A549 (cell line): ENCODE measurements at regions not wholly inside any gene's neighbourhood (a gene's known extent, or its start where the extent isn't known, plus 50 kb on each side); places are given as distances from the start of the nearest gene placed in this dataset.

Source experiments
- ATAC-seq, 2 experiments: fragments of 200-7000 bp in 1 of 2; fragments of >200 bp in 1 of 2; cut with Nextera tagmentation in 1 of 2; cut with Tn5 transposase in 1 of 2; 3 replicates each; pipeline versions ENCODE4 v1.8.0 to v1.9.1; 2018 to 2020; ENCODE audit warnings: mild to moderate bottlenecking in 1 of 2, moderate library complexity in 1 of 2
- CTCF ChIA-PET: fragments of 300-600 bp; sonication (Branson Sonifier 250); formaldehyde crosslinking; extraction: SDS; loops from one replicate; lab custom pipeline; 2021; ENCODE audit warnings: antibody characterized with exemption, inconsistent platforms; lab: Yijun Ruan, JAX
- POLR2A ChIA-PET: fragments of 350-600 bp; formaldehyde crosslinking; extraction: SDS; loops from one replicate; lab custom pipeline; 2021; ENCODE audit warnings: antibody characterized with exemption, inconsistent platforms; lab: Yijun Ruan, JAX
- DNase-seq, 2 experiments: peaks; one replicate each; pipeline versions ENCODE4 v3.0.0 to v3.0.0-alpha.2; 2011 to 2016; ENCODE audit warnings: low read depth in 1 of 2, low spot score in 1 of 2
- FAIRE-seq: peaks from 2 replicates; lab custom pipeline; 2011; peaks lifted over from hg19 to GRCh38; lab: Jason Lieb, UNC
- H3K27ac ChIP-seq, 2 experiments: fragments of >200 bp; sonication (Bioruptor Twin); formaldehyde crosslinking; 3 replicates each; pipeline ENCODE4 v1.5.1; 2016 to 2017
- H3K4me1 ChIP-seq: fragments of >200 bp; sonication (Bioruptor Twin); formaldehyde crosslinking; 3 replicates; pipeline ENCODE4 v1.6.1; 2016
- H3K4me2 ChIP-seq: fragments of >200 bp; sonication (Bioruptor Twin); formaldehyde crosslinking; 3 replicates; pipeline ENCODE4 v1.6.1; 2016
- H3K4me3 ChIP-seq: fragments of >200 bp; sonication (Bioruptor Twin); formaldehyde crosslinking; 3 replicates; pipeline ENCODE4 v1.5.1; 2016
- H3K9me3 ChIP-seq: fragments of >200 bp; sonication (Bioruptor Twin); formaldehyde crosslinking; 3 replicates; pipeline ENCODE4 v1.6.1; 2016
- CEBPB ChIP-seq, 2 experiments: fragments of >200 bp in 1 of 2; sonication (Bioruptor Twin) in 1 of 2; formaldehyde crosslinking in 1 of 2; IDR thresholded peaks; 2 replicates each; pipeline ENCODE4 v1.6.1; 2012 to 2016
- CHD4 ChIP-seq: fragments of 200-600 bp; sonication (generic); IDR thresholded peaks from 2 replicates; pipeline ENCODE4 v1.6.1; 2016; ENCODE audit warnings: antibody characterized with exemption, mild to moderate bottlenecking, borderline replicate concordance
- EHF ChIP-seq: fragments of 250-450 bp; sonication (Bioruptor Pico); IDR thresholded peaks from 2 replicates; pipeline ENCODE4 v1.5.0; 2020; ENCODE audit warnings: mild to moderate bottlenecking
- ESRRA ChIP-seq: fragments of 150-350 bp; IDR thresholded peaks from 2 replicates; pipeline ENCODE4 v1.6.1; 2014; ENCODE audit warnings: mild to moderate bottlenecking, low read length, borderline replicate concordance
- FOSL2 ChIP-seq, 2 experiments: fragments of 450-650 bp in 1 of 2; fragments of >200 bp in 1 of 2; sonication (Bioruptor Twin) in 1 of 2; formaldehyde crosslinking; IDR thresholded peaks; 2 replicates each; pipeline versions ENCODE4 v1.5.0 to v1.6.1; 2016 to 2020; ENCODE audit warnings: mild to moderate bottlenecking in 1 of 2, moderate library complexity in 1 of 2
- HDAC2 ChIP-seq: fragments of 200-600 bp; sonication (generic); IDR thresholded peaks from 2 replicates; pipeline ENCODE4 v1.6.1; 2016
- HOXA7 ChIP-seq: fragments of 250-450 bp; sonication (Bioruptor Pico); IDR thresholded peaks from 2 replicates; pipeline ENCODE4 v1.5.0; 2020; ENCODE audit warnings: mild to moderate bottlenecking, moderate library complexity
- HOXB13 ChIP-seq: fragments of 250-450 bp; sonication (Bioruptor Pico); IDR thresholded peaks from 2 replicates; pipeline ENCODE4 v1.5.0; 2020; ENCODE audit warnings: low read depth, mild to moderate bottlenecking, moderate library complexity
- KDM1A ChIP-seq: fragments of 200-600 bp; sonication (generic); IDR thresholded peaks from 2 replicates; pipeline ENCODE4 v1.6.1; 2016; ENCODE audit warnings: low read depth, mild to moderate bottlenecking
- MAFK ChIP-seq: fragments of 450-650 bp; IDR thresholded peaks from 2 replicates; pipeline ENCODE4 v1.6.1; 2014; ENCODE audit not compliant: partially characterized antibody
- MAZ ChIP-seq: fragments of 150-350 bp; IDR thresholded peaks from 2 replicates; pipeline ENCODE4 v1.6.1; 2014; ENCODE audit warnings: antibody characterized with exemption, low read depth, low read length, borderline replicate concordance
- NFE2L2 ChIP-seq: fragments of 150-350 bp; conservative IDR thresholded peaks from 2 replicates; pipeline ENCODE4 v1.6.1; 2014; ENCODE audit warnings: low read length
- POLR2A ChIP-seq: IDR thresholded peaks from 2 replicates; pipeline ENCODE4 v1.6.1; 2012; ENCODE audit warnings: mild to moderate bottlenecking, low read length
- TP53 ChIP-seq: fragments of 250-450 bp; sonication (Bioruptor Pico); IDR thresholded peaks from 2 replicates; pipeline ENCODE4 v1.5.0; 2021; ENCODE audit warnings: mild to moderate bottlenecking, moderate library complexity
- ZC3H11A ChIP-seq: fragments of 450-650 bp; IDR thresholded peaks from 2 replicates; pipeline ENCODE4 v1.6.1; 2014; ENCODE audit warnings: antibody characterized with exemption, mild to moderate bottlenecking
- WGBS: methylation state at CpG from one replicate; pipeline ENCODE4 v1.1.6; 2017; ENCODE audit errors: missing lambda C conversion rate; 5-methylcytosine and 5-hydroxymethylcytosine counted together
- TF ChIP-seq, protein P1 (sequence below): fragments of >200 bp; sonication (Bioruptor Twin); formaldehyde crosslinking; IDR thresholded peaks from 3 replicates; pipeline ENCODE4 v1.6.1; 2016
- TF ChIP-seq, protein P2 (sequence below): fragments of >200 bp; sonication (Bioruptor Twin); formaldehyde crosslinking; IDR thresholded peaks from 3 replicates; pipeline ENCODE4 v1.5.1; 2016
- TF ChIP-seq, protein P3 (sequence below): IDR thresholded peaks from 2 replicates; pipeline ENCODE4 v1.6.1; 2012
- TF ChIP-seq, protein P4 (sequence below): IDR thresholded peaks from 2 replicates; pipeline ENCODE4 v1.6.1; 2012
- TF ChIP-seq, protein P5 (sequence below): fragments of 250-450 bp; sonication (Bioruptor Pico); IDR thresholded peaks from 2 replicates; pipeline ENCODE4 v1.5.0; 2020; ENCODE audit warnings: low read depth, mild to moderate bottlenecking, moderate library complexity
- TF ChIP-seq, protein P6 (sequence below): fragments of >200 bp; sonication (Bioruptor Twin); formaldehyde crosslinking; IDR thresholded peaks from 2 replicates; pipeline ENCODE4 v1.6.1; 2016
- TF ChIP-seq, protein P7 (sequence below): fragments of 450-650 bp; IDR thresholded peaks from 2 replicates; pipeline ENCODE4 v1.6.1; 2014; ENCODE audit warnings: antibody characterized with exemption

DNA sequence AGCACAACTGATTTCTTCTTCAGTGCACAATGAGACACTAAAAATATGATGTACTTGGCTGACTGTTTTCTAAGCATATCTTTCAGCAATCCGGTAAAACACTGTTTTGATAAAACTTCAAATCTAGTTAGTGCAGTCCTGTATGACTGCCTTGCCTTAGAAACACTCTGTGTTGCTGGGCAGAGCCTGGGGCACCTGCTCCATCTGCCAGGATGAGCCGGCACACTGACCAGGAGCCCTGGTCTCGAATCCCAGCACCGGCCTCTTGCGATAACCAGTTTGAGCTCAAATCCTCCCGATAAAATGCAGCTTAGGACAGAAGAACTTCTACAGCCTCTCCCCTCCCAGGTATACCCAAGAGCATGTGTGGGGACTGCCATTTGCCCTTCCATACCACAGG lies 199.5 kb downstream of the SIPA1L2 start:
- ChIA-PET POLR2A (no interaction called here), CTCF (interaction anchor here (1.7 kb wide), 1 partner anchor 564 kb away, joined by 4 read pairs; no protein-coding TSS in a partner anchor)
- H3K4me1 ChIP-seq, result no peaks in the 10 kb centered on the region
- no peak overlapping the region for H3K4me2 ChIP-seq
- no peak overlapping the region for H3K27ac ChIP-seq
- TF ChIP-seq HOXB13 (CRISPR knock-in tag) (no peak), ESRRA (no peak), KDM1A (no peak), HDAC2 (no peak), EHF (CRISPR knock-in tag) (no peak)
- TF ChIP-seq, protein P1, sequence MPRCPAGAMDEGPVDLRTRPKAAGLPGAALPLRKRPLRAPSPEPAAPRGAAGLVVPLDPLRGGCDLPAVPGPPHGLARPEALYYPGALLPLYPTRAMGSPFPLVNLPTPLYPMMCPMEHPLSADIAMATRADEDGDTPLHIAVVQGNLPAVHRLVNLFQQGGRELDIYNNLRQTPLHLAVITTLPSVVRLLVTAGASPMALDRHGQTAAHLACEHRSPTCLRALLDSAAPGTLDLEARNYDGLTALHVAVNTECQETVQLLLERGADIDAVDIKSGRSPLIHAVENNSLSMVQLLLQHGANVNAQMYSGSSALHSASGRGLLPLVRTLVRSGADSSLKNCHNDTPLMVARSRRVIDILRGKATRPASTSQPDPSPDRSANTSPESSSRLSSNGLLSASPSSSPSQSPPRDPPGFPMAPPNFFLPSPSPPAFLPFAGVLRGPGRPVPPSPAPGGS, result no peak
- no peak for DNase-seq
- no peak overlapping the region for H3K4me3 ChIP-seq
- H3K9me3 ChIP-seq, result no peaks in the 10 kb centered on the region
- no peak for ATAC-seq
- no peak for FAIRE-seq
- 98% methylated on average over 6 of the region's 6 CpGs for WGBS

DNA sequence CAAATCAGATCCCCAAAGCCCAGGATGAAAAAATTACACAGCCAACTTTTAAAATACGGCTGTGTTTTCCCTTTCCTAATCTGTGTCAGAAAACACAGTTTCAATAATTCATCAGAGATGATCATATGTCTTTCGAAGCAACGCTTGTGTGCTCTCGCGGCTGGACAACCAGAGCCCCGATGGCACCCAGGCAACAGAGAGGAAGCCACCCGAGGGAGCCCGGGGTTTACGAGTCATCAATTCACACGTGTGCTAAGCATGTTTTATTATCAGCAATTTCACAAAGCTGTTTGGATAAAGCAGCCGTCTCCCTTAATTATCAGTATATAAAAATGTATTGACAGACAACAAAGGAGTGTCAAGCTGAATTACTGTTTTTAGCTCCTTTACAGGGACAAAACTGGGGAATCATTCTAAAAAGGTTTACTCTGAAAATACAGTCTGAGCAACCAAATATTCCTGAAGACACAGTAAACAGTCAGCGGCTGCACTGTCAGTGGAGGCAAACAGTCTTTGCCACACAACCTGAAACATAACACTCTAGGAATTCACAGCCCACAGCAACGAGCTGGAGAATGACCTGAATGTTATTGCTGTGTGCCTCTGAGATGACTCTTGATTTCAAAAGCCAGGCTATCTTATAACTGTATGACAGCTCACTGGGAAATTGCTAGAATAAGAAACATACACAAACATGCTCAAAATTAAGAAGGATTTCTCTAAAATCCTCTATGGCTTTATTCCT lies 201.0 kb downstream of the SIPA1L2 start:
- POLR2A ChIA-PET, result no interaction called here
- H3K4me3 ChIP-seq, result no peak overlapping the region
- 82% methylated on average over 13 of the region's 13 CpGs for WGBS
- ATAC-seq, result no peak
- no peak for DNase-seq
- TF ChIP-seq MAZ (no peak), TP53 (no peak), EHF (CRISPR knock-in tag) (no peak), NFE2L2 (no peak), HOXA7 (CRISPR knock-in tag) (no peak), HOXB13 (CRISPR knock-in tag) (no peak), CEBPB (IDR thresholded peaks at IDR 0.05) (no peak)
- TF ChIP-seq, protein P2, sequence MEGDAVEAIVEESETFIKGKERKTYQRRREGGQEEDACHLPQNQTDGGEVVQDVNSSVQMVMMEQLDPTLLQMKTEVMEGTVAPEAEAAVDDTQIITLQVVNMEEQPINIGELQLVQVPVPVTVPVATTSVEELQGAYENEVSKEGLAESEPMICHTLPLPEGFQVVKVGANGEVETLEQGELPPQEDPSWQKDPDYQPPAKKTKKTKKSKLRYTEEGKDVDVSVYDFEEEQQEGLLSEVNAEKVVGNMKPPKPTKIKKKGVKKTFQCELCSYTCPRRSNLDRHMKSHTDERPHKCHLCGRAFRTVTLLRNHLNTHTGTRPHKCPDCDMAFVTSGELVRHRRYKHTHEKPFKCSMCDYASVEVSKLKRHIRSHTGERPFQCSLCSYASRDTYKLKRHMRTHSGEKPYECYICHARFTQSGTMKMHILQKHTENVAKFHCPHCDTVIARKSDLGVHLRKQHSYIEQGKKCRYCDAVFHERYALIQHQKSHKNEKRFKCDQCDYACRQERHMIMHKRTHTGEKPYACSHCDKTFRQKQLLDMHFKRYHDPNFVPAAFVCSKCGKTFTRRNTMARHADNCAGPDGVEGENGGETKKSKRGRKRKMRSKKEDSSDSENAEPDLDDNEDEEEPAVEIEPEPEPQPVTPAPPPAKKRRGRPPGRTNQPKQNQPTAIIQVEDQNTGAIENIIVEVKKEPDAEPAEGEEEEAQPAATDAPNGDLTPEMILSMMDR, result no peak
- TF ChIP-seq, all 56 proteins: peak for 0
- FAIRE-seq, result no peak
- no peaks in the 10 kb centered on the region for H3K4me1 ChIP-seq
- H3K9me3 ChIP-seq, result no peaks in the 10 kb centered on the region
- H3K4me2 ChIP-seq, result no peak overlapping the region
- no peak overlapping the region for H3K27ac ChIP-seq
- CTCF ChIA-PET, result interaction anchor here (1.3 to 1.7 kb wide), 2 partner anchors 16 to 563 kb away, joined by 4 to 5 read pairs; no protein-coding TSS in a partner anchor

DNA sequence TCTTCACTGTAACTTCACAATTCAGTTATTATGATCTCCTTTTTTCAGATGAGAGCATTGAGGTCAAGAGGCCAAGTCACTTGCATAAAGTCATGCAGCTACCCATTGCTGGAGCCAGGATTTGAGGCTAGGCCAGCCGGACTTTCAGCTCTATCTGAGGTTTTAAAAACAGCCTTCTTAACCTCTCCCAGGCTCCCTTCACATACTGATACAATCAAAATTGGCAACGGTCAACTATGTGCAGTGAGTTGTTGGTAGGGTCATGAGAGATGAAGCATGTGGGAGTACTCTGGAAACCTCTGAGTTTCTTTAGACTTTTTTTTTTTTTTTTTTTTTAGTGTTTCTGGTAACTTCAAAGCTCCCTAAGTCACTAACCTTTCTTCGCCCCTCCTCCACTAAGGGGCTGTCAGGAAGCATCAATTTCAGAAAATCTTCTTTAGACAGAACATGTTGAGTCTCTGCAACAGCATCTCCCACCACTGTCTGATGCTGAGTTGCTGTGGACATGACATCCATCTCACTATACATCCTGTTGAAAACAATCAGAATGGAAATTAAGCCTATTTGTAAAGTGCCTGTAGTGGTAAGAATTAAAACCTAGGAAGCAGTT lies 201.8 kb downstream of the SIPA1L2 start:
- CTCF ChIA-PET, result interaction anchor here (1.3 to 1.4 kb wide), 3 partner anchors 17 to 572 kb away, joined by 3 to 7 read pairs (median 5); no protein-coding TSS in a partner anchor
- H3K9me3 ChIP-seq, result no peaks in the 10 kb centered on the region
- no peak overlapping the region for H3K4me3 ChIP-seq
- H3K4me2 ChIP-seq, result no peak overlapping the region
- POLR2A ChIA-PET, result no interaction called here
- FAIRE-seq (no peak), ATAC-seq (no peak), DNase-seq (no peak)
- H3K4me1 ChIP-seq, result no peaks in the 10 kb centered on the region
- no peak for TF ChIP-seq HDAC2
- TF ChIP-seq, protein P3, sequence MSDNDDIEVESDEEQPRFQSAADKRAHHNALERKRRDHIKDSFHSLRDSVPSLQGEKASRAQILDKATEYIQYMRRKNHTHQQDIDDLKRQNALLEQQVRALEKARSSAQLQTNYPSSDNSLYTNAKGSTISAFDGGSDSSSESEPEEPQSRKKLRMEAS, result no peak
- TF ChIP-seq, protein P4, sequence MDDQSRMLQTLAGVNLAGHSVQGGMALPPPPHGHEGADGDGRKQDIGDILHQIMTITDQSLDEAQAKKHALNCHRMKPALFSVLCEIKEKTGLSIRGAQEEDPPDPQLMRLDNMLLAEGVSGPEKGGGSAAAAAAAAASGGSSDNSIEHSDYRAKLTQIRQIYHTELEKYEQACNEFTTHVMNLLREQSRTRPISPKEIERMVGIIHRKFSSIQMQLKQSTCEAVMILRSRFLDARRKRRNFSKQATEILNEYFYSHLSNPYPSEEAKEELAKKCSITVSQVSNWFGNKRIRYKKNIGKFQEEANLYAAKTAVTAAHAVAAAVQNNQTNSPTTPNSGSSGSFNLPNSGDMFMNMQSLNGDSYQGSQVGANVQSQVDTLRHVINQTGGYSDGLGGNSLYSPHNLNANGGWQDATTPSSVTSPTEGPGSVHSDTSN, result no peak
- TF ChIP-seq, protein P5, sequence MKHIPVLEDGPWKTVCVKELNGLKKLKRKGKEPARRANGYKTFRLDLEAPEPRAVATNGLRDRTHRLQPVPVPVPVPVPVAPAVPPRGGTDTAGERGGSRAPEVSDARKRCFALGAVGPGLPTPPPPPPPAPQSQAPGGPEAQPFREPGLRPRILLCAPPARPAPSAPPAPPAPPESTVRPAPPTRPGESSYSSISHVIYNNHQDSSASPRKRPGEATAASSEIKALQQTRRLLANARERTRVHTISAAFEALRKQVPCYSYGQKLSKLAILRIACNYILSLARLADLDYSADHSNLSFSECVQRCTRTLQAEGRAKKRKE (CRISPR knock-in tag), result no peak
- TF ChIP-seq, protein P6, sequence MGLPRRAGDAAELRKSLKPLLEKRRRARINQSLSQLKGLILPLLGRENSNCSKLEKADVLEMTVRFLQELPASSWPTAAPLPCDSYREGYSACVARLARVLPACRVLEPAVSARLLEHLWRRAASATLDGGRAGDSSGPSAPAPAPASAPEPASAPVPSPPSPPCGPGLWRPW, result no peak
- TF ChIP-seq MAFK, result no peak
- TF ChIP-seq POLR2A, result no peak
- TF ChIP-seq, protein P7, sequence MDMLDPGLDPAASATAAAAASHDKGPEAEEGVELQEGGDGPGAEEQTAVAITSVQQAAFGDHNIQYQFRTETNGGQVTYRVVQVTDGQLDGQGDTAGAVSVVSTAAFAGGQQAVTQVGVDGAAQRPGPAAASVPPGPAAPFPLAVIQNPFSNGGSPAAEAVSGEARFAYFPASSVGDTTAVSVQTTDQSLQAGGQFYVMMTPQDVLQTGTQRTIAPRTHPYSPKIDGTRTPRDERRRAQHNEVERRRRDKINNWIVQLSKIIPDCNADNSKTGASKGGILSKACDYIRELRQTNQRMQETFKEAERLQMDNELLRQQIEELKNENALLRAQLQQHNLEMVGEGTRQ, result no peak
- TF ChIP-seq CHD4, result no peak
- no peak for TF ChIP-seq ZC3H11A
- no peak for TF ChIP-seq FOSL2 (IDR thresholded peaks at IDR 0.05)
- TF ChIP-seq FOSL2 (CRISPR knock-in tag; IDR thresholded peaks at IDR 0.05), result no peak
- 80% methylated on average over 3 of the region's 3 CpGs for WGBS
- H3K27ac ChIP-seq, result no peak overlapping the region
